Breast epithelium (tissue), 4 donors: ENCODE measurements at regions not wholly inside any gene's neighbourhood (a gene's known extent, or its start where the extent isn't known, plus 50 kb on each side); places are given as distances from the start of the nearest gene placed in this dataset.

Source experiments
- DNase-seq, 2 donors: peaks; one replicate each; pipeline ENCODE4 v3.0.0-alpha.2; 2019; ENCODE audit warnings: low spot score in 2 of 2
- H3K27ac ChIP-seq, 2 donors: fragments of 200-600 bp; sonication (generic) in 1 of 2; one replicate each; pipeline ENCODE4 v1.5.1; 2016 to 2019; ENCODE audit warnings: mild to moderate bottlenecking in 1 of 2
- H3K27me3 ChIP-seq, 2 donors: fragments of 200-600 bp; sonication (generic) in 1 of 2; one replicate each; pipeline versions ENCODE4 v1.5.1 to v1.6.0; 2017 to 2019; ENCODE audit warnings: control low read depth in 1 of 2, mild to moderate bottlenecking in 1 of 2
- H3K36me3 ChIP-seq: fragments of 200-600 bp; one replicate; pipeline ENCODE4 v1.5.1; 2019
- H3K4me1 ChIP-seq, 2 donors: fragments of 200-600 bp; sonication (generic); one replicate each; pipeline ENCODE4 v1.5.1; 2016 to 2019; ENCODE audit warnings: control low read depth in 1 of 2
- H3K4me3 ChIP-seq, 3 donors: fragments of 200-600 bp; sonication (generic); 1 replicate in 2 of 3; 2 replicates in 1 of 3; pipeline ENCODE4 v1.5.1; 2016 to 2019; ENCODE audit warnings: mild to moderate bottlenecking in 3 of 3, moderate library complexity in 2 of 3
- H3K9me3 ChIP-seq, 2 donors: fragments of 200-600 bp; sonication (generic) in 1 of 2; one replicate each; pipeline ENCODE4 v1.5.1; 2016 to 2019; ENCODE audit warnings: control low read depth in 1 of 2
- POLR2A ChIP-seq: fragments of 450-650 bp; IDR thresholded peaks from one replicate; pipeline ENCODE4 v1.6.1; 2016; ENCODE audit warnings: antibody characterized with exemption, mild to moderate bottlenecking, moderate library complexity
- POLR2AphosphoS5 ChIP-seq, 3 donors: sonication (generic); formaldehyde crosslinking; IDR thresholded peaks; one replicate each; pipeline ENCODE4 v1.6.1; 2017; ENCODE audit warnings: antibody characterized with exemption in 3 of 3
- intact Hi-C: fragments of 100-400 bp; cut with DNase I; formaldehyde crosslinking; loops from one replicate; pipeline ENCODE4 v1.15.1; 2023; ENCODE audit warnings: low total_unique reads
- TF ChIP-seq, protein P1 (sequence below), 3 donors: fragments of 450-650 bp; IDR thresholded peaks; one replicate each; pipeline ENCODE4 v1.5.1; 2016 to 2017; ENCODE audit warnings: antibody characterized with exemption in 3 of 3, mild to moderate bottlenecking in 3 of 3, moderate library complexity in 3 of 3

DNA sequence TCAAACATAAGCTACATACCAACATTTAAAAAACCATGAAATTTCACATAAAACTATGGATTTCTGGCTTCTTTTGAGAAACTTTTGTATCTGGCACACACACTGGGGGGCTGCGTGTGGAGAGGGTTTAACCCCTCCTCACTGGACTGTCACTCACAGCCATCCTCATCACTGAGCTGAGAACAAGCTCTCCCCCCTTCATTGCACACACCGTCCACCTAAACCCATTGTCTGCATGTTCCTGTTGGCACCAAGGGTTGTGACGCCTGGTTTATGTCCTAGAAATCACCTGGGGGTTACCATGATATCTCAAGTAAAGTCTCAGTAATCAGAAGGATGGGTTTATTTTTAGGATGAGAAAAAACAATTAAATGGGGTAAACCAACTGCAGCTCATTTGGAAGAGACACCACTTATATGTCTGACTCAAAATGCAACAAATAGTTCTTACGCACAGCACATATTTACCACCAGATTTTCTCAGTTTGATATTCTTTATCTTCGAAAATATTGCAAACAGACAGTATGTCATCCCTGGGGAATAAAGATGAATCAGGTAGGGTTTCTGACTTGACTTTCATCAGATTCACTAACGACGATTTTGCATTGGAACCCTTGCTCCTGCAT lies 218.5 kb upstream of the KLF6 start:
- no peaks in the 10 kb centered on the region for H3K27me3 ChIP-seq
- intact Hi-C loops, result no loop called here
- no peaks in the 10 kb centered on the region for H3K9me3 ChIP-seq
- no peaks in the 10 kb centered on the region for H3K4me1 ChIP-seq
- H3K36me3 ChIP-seq, result no peaks in the 10 kb centered on the region
- DNase-seq, result no peak
- no peak overlapping the region for H3K27ac ChIP-seq
- no peak overlapping the region for H3K4me3 ChIP-seq
- TF ChIP-seq, protein P1, sequence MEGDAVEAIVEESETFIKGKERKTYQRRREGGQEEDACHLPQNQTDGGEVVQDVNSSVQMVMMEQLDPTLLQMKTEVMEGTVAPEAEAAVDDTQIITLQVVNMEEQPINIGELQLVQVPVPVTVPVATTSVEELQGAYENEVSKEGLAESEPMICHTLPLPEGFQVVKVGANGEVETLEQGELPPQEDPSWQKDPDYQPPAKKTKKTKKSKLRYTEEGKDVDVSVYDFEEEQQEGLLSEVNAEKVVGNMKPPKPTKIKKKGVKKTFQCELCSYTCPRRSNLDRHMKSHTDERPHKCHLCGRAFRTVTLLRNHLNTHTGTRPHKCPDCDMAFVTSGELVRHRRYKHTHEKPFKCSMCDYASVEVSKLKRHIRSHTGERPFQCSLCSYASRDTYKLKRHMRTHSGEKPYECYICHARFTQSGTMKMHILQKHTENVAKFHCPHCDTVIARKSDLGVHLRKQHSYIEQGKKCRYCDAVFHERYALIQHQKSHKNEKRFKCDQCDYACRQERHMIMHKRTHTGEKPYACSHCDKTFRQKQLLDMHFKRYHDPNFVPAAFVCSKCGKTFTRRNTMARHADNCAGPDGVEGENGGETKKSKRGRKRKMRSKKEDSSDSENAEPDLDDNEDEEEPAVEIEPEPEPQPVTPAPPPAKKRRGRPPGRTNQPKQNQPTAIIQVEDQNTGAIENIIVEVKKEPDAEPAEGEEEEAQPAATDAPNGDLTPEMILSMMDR (IDR thresholded peaks at IDR 0.05), result no peak
- no peak for TF ChIP-seq POLR2AphosphoS5 (IDR thresholded peaks at IDR 0.05)
- TF ChIP-seq POLR2A, result no peak

DNA sequence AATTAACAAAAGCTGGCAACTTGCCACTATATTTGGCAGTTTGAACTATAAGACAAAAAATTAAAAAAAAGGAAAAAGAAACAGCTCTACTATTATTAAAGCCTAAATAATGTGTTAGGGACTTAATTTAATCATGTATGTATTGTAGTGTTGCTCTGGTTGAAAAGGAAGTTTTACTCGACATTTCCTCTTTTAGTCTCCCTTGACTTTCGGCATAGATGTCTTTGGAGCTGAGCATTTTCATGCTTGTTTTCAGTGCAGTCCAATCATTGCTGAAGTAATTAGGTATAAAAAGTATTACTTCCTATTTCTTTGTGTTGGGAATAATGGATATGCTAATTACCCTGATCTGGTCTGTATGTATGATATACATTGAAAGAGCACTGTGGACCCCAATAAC lies 216.8 kb upstream of the KLF6 start:
- intact Hi-C loops, result no loop called here
- H3K9me3 ChIP-seq, result no peaks in the 10 kb centered on the region
- H3K36me3 ChIP-seq, result no peaks in the 10 kb centered on the region
- no peaks in the 10 kb centered on the region for H3K27me3 ChIP-seq
- DNase-seq, result no peak
- no peak overlapping the region for H3K27ac ChIP-seq
- TF ChIP-seq, protein P1 (IDR thresholded peaks at IDR 0.05), result no peak
- no peak for TF ChIP-seq POLR2AphosphoS5 (IDR thresholded peaks at IDR 0.05)
- no peak for TF ChIP-seq POLR2A
- H3K4me1 ChIP-seq, result no peaks in the 10 kb centered on the region
- no peak overlapping the region for H3K4me3 ChIP-seq

DNA sequence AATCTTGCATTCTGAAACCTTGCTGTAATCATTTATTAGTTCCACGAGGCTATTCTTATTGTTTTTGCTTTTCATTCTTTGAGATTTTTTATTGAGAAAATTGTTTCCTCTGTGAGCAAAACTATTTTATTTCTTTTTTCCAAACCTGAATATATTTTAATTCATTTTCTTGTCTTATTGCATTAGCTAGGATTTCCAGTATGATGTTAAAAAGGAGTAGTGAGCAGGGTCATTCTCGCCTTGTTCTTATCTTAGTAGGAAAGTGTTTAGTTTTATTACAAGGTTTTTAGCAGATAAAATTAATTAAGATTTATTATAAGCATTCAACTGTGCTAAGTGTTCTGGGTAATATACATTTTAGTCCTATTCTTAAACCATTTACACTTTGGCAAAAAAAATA lies 214.6 kb upstream of the KLF6 start:
- intact Hi-C loops, result no loop called here
- H3K27me3 ChIP-seq, result no peaks in the 10 kb centered on the region
- TF ChIP-seq, protein P1 (IDR thresholded peaks at IDR 0.05), result no peak
- TF ChIP-seq POLR2A, result no peak
- no peak for TF ChIP-seq POLR2AphosphoS5 (IDR thresholded peaks at IDR 0.05)
- H3K4me1 ChIP-seq, result no peaks in the 10 kb centered on the region
- DNase-seq, result no peak
- no peaks in the 10 kb centered on the region for H3K36me3 ChIP-seq
- no peaks in the 10 kb centered on the region for H3K9me3 ChIP-seq
- no peak overlapping the region for H3K4me3 ChIP-seq
- no peak overlapping the region for H3K27ac ChIP-seq

DNA sequence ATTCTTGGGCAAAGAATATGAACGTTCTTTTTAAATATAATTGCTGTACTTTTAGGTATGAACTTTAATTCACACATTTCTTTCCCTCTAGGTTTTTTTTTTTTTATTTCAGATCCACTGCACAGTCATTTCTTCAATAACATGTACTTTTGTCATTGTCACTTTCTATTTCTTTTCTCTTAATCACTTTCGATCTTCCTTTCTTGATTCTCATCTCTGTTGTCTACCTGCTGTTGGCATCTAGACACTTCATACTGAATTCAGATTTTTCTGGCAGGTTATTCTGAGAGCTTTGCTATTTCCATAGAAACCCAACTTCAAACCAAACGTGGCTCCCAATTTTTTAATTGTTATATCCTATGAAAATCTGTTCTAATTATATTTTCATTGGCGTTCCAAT lies 211.7 kb upstream of the KLF6 start:
- DNase-seq, result no peak
- H3K27me3 ChIP-seq, result no peaks in the 10 kb centered on the region
- H3K4me1 ChIP-seq, result no peaks in the 10 kb centered on the region
- no peak overlapping the region for H3K4me3 ChIP-seq
- intact Hi-C loops, result no loop called here
- H3K9me3 ChIP-seq, result no peaks in the 10 kb centered on the region
- TF ChIP-seq POLR2A (no peak), POLR2AphosphoS5 (IDR thresholded peaks at IDR 0.05) (no peak)
- TF ChIP-seq, protein P1 (IDR thresholded peaks at IDR 0.05), result no peak
- no peak overlapping the region for H3K27ac ChIP-seq
- no peaks in the 10 kb centered on the region for H3K36me3 ChIP-seq

DNA sequence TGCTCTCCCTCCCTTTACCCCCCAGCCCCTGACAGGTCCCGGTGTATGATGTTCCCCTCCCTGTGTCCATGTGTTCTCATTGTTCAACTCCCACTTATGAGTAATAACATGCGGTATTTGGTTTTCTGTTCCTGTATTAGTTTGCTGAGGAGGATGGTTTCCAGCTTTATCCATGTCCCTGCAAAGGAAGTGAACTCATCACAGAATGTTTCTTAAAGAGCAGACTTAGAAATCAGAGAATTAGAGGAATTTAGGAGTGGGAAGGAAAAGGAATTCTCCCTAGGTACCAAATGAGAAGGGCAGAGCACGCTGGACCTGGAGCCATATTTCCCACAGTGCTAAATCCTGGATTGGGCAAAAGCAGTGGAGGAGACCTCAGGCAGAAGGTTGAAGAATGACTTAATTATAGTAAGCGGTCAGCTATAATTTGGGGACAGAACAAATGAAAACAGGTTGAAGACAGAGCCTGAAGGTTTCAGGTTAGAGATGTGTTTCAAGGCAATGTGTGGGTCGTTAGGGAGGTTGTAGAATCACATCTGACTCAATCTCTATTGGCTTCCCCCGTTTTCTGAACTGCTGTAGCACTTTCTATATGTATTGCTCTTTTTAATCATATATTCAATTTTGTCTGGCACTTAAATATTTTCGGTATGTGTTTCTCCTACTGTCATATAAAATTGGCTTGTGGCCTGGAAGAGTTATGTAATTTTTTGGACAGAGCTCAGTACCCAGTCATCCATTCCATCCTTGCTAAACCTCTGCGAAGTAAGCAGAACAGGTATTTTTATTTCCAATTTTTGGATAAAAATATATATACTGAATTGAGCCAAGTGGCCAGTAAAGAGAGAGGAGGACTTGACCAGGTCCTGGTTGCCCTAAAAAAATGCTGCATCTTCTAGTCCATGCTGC lies 210.5 kb upstream of the KLF6 start:
- intact Hi-C loops, result no loop called here
- DNase-seq, result no peak
- Histone ChIP-seq H3K4me3 (no peak overlapping the region), H3K36me3 (no peaks in the 10 kb centered on the region), H3K9me3 (no peaks in the 10 kb centered on the region), H3K4me1 (no peaks in the 10 kb centered on the region), H3K27me3 (no peaks in the 10 kb centered on the region), H3K27ac (peak overlapping the region in 1 of 2 donors; percentile 55)
- TF ChIP-seq, protein P1 (IDR thresholded peaks at IDR 0.05), result no peak
- TF ChIP-seq POLR2A (no peak), POLR2AphosphoS5 (IDR thresholded peaks at IDR 0.05) (no peak)
